ENCODE measurements at regions not wholly inside any gene's neighbourhood (a gene's known extent, or its start where the extent isn't known, plus 50 kb on each side); places are given as distances from the start of the nearest gene placed in this dataset.

DNA sequence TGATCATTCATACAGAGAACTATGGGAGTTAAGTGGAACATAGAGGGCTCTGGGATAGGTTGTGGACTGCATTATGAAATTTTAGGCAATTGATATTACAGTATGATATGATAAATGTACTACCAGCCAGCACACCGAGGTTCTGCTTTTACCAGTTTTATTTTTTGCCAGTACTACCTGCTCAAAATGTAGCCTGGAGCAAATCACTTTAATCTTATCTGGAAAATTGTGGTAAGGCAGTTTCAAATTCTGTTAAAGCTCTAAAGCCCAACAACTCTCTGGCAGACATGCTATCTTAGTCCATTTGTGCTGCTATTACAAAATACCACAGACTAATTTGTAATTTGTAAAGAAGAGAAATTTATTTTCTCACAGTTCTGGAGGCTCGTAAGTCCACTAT lies 474.9 kb upstream of the CWC22 start:
- H3K27ac Mint-ChIP-seq: no peak overlapping the region
- Histone ChIP-seq H3K23ac (ENCODE audit: insufficient read length, low read depth, low read length) (no peak overlapping the region), H3K4me1 (ENCODE audit: insufficient read depth, low read length) (no peaks in the 10 kb centered on the region), H3K14ac (ENCODE audit: insufficient read depth, low read length) (no peak overlapping the region), H3K23me2 (ENCODE audit: insufficient read length, low read depth, low read length, poor library complexity, severe bottlenecking) (no peaks in the 10 kb centered on the region), H4K8ac (replicated peaks; ENCODE audit: insufficient read length, low read depth, low read length) (no peak overlapping the region), H2AK5ac (ENCODE audit: insufficient read length, low read length) (no peak overlapping the region), H3K4me2 (ENCODE audit: insufficient read depth, insufficient read length, low read length) (no peak overlapping the region), H3K9me3 (ENCODE audit: control insufficient read depth, low read depth, low read length) (no peaks in the 10 kb centered on the region), H2BK12ac (ENCODE audit: insufficient read length, low read depth, low read length) (no peak overlapping the region), H3K79me1 (ENCODE audit: insufficient read depth, low read depth, low read length, poor library complexity, severe bottlenecking) (no peaks in the 10 kb centered on the region), H3K79me2 (ENCODE audit: insufficient read depth, low read length) (no peaks in the 10 kb centered on the region), H3K4ac (ENCODE audit: low read depth, low read length) (no peak overlapping the region), H4K20me1 (ENCODE audit: control insufficient read depth, insufficient read depth, insufficient read length) (no peaks in the 10 kb centered on the region), H3T11ph (ENCODE audit: low read length) (no peak overlapping the region), H3K27me3 (ENCODE audit: insufficient read depth, low read length) (no peaks in the 10 kb centered on the region), H2BK15ac (ENCODE audit: low read depth, low read length) (no peak overlapping the region), H3K18ac (ENCODE audit: insufficient read length, low read depth, low read length) (no peak overlapping the region), H2BK120ac (ENCODE audit: low read depth, low read length, poor library complexity, severe bottlenecking) (no peak overlapping the region), H4K5ac (ENCODE audit: insufficient read length, low read depth, low read length) (no peak overlapping the region), H2BK5ac (ENCODE audit: insufficient read length, low read length) (no peak overlapping the region), H2AFZ (ENCODE audit: low read length) (no peak overlapping the region), H4K91ac (ENCODE audit: insufficient read length, low read depth, low read length) (no peak overlapping the region), H3K56ac (ENCODE audit: insufficient read length, low read depth, low read length) (no peak overlapping the region), H2BK20ac (ENCODE audit: low read depth, low read length, poor library complexity, severe bottlenecking) (no peak overlapping the region), H3K9ac (ENCODE audit: extremely low read depth, insufficient read length, low read length) (no peak overlapping the region), H3K27ac (ENCODE audit: insufficient read length, low read depth, low read length) (no peak overlapping the region)
- no peak for TF ChIP-seq CTCF (conservative IDR thresholded peaks at IDR 0.05)
- DNase-seq: no peak
- WGBS (ENCODE audit: extremely low coverage, insufficient read length, low lambda C conversion rate): no CpG with 5 or more reads among the region's 2 CpGs
- H3K9me3 Mint-ChIP-seq: no peaks in the 10 kb centered on the region
- no peaks in the 10 kb centered on the region for H3K4me1 Mint-ChIP-seq
- H3K27me3 Mint-ChIP-seq (ENCODE audit: low read depth): no peaks in the 10 kb centered on the region
- no peak overlapping the region for H3K4me3 Mint-ChIP-seq
- H3K36me3 Mint-ChIP-seq (ENCODE audit: insufficient read depth in 1 of 3, low read depth in 3 of 3): no peaks in the 10 kb centered on the region

Measured in H9 (cell line).